PC-3 (cell line): ENCODE measurements at regions not wholly inside any gene's neighbourhood (a gene's known extent, or its start where the extent isn't known, plus 50 kb on each side); places are given as distances from the start of the nearest gene placed in this dataset.

Experiments
- ATAC-seq: fragments of 200-7000 bp; cut with Tn5 transposase; 2 replicates; pipeline ENCODE4 v1.9.1; 2020; ENCODE audit warnings: mild to moderate bottlenecking, moderate library complexity
- BruUV-seq: library from RNA; stranded (reverse); fragments of 400-500 nt; replicated peaks from 2 replicates; lab custom pipeline; 2021; lab: Mats Ljungman, UMichigan
- CTCF ChIA-PET: fragments of 300-600 bp; sonication (Branson Sonifier 250); formaldehyde crosslinking; loops from one replicate; lab custom pipeline; 2022; ENCODE audit warnings: antibody characterized with exemption; lab: Charles Lee
- POLR2A ChIA-PET: fragments of 300-600 bp; sonication (Branson Sonifier 250); formaldehyde crosslinking; loops from one replicate; lab custom pipeline; 2022; ENCODE audit warnings: antibody characterized with exemption; ENCODE audit not compliant: unreplicated experiment; lab: Charles Lee
- DNase-seq: peaks from one replicate; pipeline ENCODE4 v3.0.0-alpha.2; 2015
- H2AFZ ChIP-seq: fragments of 300-600 bp; sonication (generic); 2 replicates; pipeline ENCODE4 v1.6.0; 2016; ENCODE audit warnings: antibody characterized with exemption, low read length
- H3F3A ChIP-seq: fragments of 300-600 bp; sonication (generic); one replicate; pipeline ENCODE4 v1.6.0; 2017; ENCODE audit warnings: antibody characterized with exemption, low read length, control low read depth, mild to moderate bottlenecking; ENCODE audit not compliant: unreplicated experiment
- H3K27ac ChIP-seq: fragments of 300-600 bp; sonication (generic); 2 replicates; pipeline ENCODE4 v1.5.1; 2016; ENCODE audit warnings: mild to moderate bottlenecking, low read length
- H3K27me3 ChIP-seq: fragments of 300-600 bp; sonication (generic); 2 replicates; pipeline ENCODE4 v1.6.1; 2016; ENCODE audit warnings: low read length, mixed read lengths
- H3K36me3 ChIP-seq: fragments of 300-600 bp; sonication (generic); 2 replicates; pipeline ENCODE4 v1.6.1; 2016; ENCODE audit warnings: low read depth, mixed run types, low read length, mixed read lengths
- H3K4me1 ChIP-seq: fragments of 300-600 bp; sonication (generic); 2 replicates; pipeline ENCODE4 v1.5.1; 2016; ENCODE audit warnings: low read length; ENCODE audit not compliant: insufficient read depth
- H3K4me2 ChIP-seq: fragments of 300-600 bp; sonication (generic); 2 replicates; pipeline ENCODE4 v1.6.0; 2016; ENCODE audit warnings: low read length
- H3K4me3 ChIP-seq: fragments of 300-600 bp; sonication (generic); 2 replicates; pipeline ENCODE4 v1.5.1; 2016; ENCODE audit warnings: mild to moderate bottlenecking, low read length, mixed read lengths
- H3K79me2 ChIP-seq: fragments of 300-600 bp; sonication (generic); 2 replicates; pipeline ENCODE4 v1.6.1; 2017; ENCODE audit warnings: low read length, mixed read lengths
- H3K9ac ChIP-seq: fragments of 300-600 bp; sonication (generic); 2 replicates; pipeline ENCODE4 v1.6.0; 2016; ENCODE audit warnings: mild to moderate bottlenecking, low read length
- H3K9me2 ChIP-seq: fragments of 300-600 bp; sonication (generic); replicated peaks from 2 replicates; pipeline ENCODE4 v1.6.1; 2016; ENCODE audit warnings: mixed run types, low read length, mixed read lengths
- H3K9me3 ChIP-seq: fragments of 300-600 bp; sonication (generic); 2 replicates; pipeline ENCODE4 v1.6.1; 2016; ENCODE audit warnings: low read length, mixed read lengths
- H4K20me1 ChIP-seq: fragments of 300-600 bp; sonication (generic); 2 replicates; pipeline ENCODE4 v1.6.1; 2016; ENCODE audit warnings: low read length, mixed read lengths
- CTCF ChIP-seq: fragments of 300-600 bp; sonication (generic); conservative IDR thresholded peaks from 2 replicates; pipeline ENCODE4 v1.5.1; 2017; ENCODE audit warnings: antibody characterized with exemption, low read depth, mild to moderate bottlenecking, low read length
- EZH2 ChIP-seq: fragments of 300-600 bp; sonication (generic); IDR thresholded peaks from one replicate; pipeline ENCODE4 v1.6.1; 2017; ENCODE audit warnings: antibody characterized with exemption, mild to moderate bottlenecking, low read length; ENCODE audit not compliant: unreplicated experiment
- EZH2phosphoT487 ChIP-seq: fragments of 300-600 bp; sonication (generic); IDR thresholded peaks from 2 replicates; pipeline ENCODE4 v1.6.1; 2018; ENCODE audit warnings: mild to moderate bottlenecking, antibody characterized with exemption, low read length, borderline replicate concordance
- intact Hi-C: fragments of 100-400 bp; cut with micrococcal nuclease; formaldehyde crosslinking; loops from 2 replicates; pipeline ENCODE4 v1.9.0; 2023

GRCh38 chr1:30042438-30043147 lies 680.8 kb downstream of the MATN1 start:
- POLR2A ChIA-PET: no interaction called here

GRCh38 chr1:30041741-30042437 lies 681.5 kb downstream of the MATN1 start:
- BruUV-seq: no TSS peak
- ATAC-seq (no peak), DNase-seq (no peak)
- Histone ChIP-seq H3K4me3 (no peak overlapping the region), H3K9me2 (no peaks in the 10 kb centered on the region), H3K9ac (no peak overlapping the region), H3K27ac (no peak overlapping the region), H3K4me2 (no peak overlapping the region), H2AFZ (no peak overlapping the region), H3K79me2 (no peaks in the 10 kb centered on the region), H3K27me3 (0 out of 2 replicates have a peak, but pooled peaks cover 5% of the 10 kb centered on the region), H4K20me1 (no peaks in the 10 kb centered on the region), H3K36me3 (no peaks in the 10 kb centered on the region), H3K9me3 (no peaks in the 10 kb centered on the region), H3K4me1 (no peaks in the 10 kb centered on the region), H3F3A (no peaks in the 10 kb centered on the region)
- CTCF ChIA-PET: no interaction called here
- POLR2A ChIA-PET: no interaction called here
- intact Hi-C loops: no loop called here
- TF ChIP-seq EZH2 (no peak), CTCF (no peak), EZH2phosphoT487 (no peak)

More at GRCh38 chr1:30042438-30043147, 680.8 kb downstream of the MATN1 start:
- Histone ChIP-seq H3K4me1 (no peaks in the 10 kb centered on the region), H3K79me2 (no peaks in the 10 kb centered on the region), H3K9me2 (no peaks in the 10 kb centered on the region), H3K4me3 (no peak overlapping the region), H3K9ac (no peak overlapping the region), H3K27me3 (0 out of 2 replicates have a peak, but pooled peaks cover 5% of the 10 kb centered on the region), H2AFZ (no peak overlapping the region), H3K36me3 (no peaks in the 10 kb centered on the region), H3K9me3 (no peaks in the 10 kb centered on the region), H3K4me2 (no peak overlapping the region), H3F3A (no peaks in the 10 kb centered on the region), H3K27ac (no peak overlapping the region), H4K20me1 (no peaks in the 10 kb centered on the region)
- intact Hi-C loops: no loop called here
- no TSS peak for BruUV-seq
- CTCF ChIA-PET: no interaction called here
- ATAC-seq (no peak), DNase-seq (no peak)
- TF ChIP-seq EZH2phosphoT487 (no peak), EZH2 (no peak), CTCF (no peak)
